Muscle layer of colon (tissue), 2 donors: ENCODE measurements at regions not wholly inside any gene's neighbourhood (a gene's known extent, or its start where the extent isn't known, plus 50 kb on each side); places are given as distances from the start of the nearest gene placed in this dataset.

ENCODE experiments used
- H3K27ac ChIP-seq: one replicate; pipeline ENCODE4 v1.7.0; 2013; ENCODE audit warnings: low read depth, mild to moderate bottlenecking, low read length, moderate library complexity
- H3K27me3 ChIP-seq, 2 donors: one replicate each; pipeline ENCODE4 v1.7.0; 2013; ENCODE audit warnings: low read length in 2 of 2, mild to moderate bottlenecking in 2 of 2; ENCODE audit not compliant: insufficient read depth in 2 of 2, control insufficient read depth in 1 of 2
- H3K36me3 ChIP-seq: one replicate; pipeline ENCODE4 v1.7.0; 2013; ENCODE audit warnings: mild to moderate bottlenecking, low read length; ENCODE audit not compliant: insufficient read depth
- H3K4me1 ChIP-seq: one replicate; pipeline ENCODE4 v1.7.0; 2013; ENCODE audit warnings: mild to moderate bottlenecking, low read length; ENCODE audit not compliant: insufficient read depth
- H3K4me3 ChIP-seq, 2 donors: one replicate each; pipeline ENCODE4 v1.7.0; 2013; ENCODE audit warnings: low read length in 2 of 2, low read depth in 1 of 2, mild to moderate bottlenecking in 1 of 2, moderate library complexity in 1 of 2
- H3K9ac ChIP-seq: one replicate; pipeline ENCODE4 v1.7.0; 2013; ENCODE audit warnings: low read length
- H3K9me3 ChIP-seq: one replicate; pipeline ENCODE4 v1.7.0; 2013; ENCODE audit warnings: mild to moderate bottlenecking, low read length
- donor health status: abdominal sarcoma.
- donor health status: Adenocarcinoma of cecum.

- Histone ChIP-seq H3K36me3 (no peaks in the 10 kb centered on the region), H3K27ac (no peak overlapping the region), H3K9ac (no peak overlapping the region), H3K4me1 (peaks cover 56% of the 10 kb centered on the region), H3K4me3 (no peak overlapping the region), H3K9me3 (no peaks in the 10 kb centered on the region), H3K27me3 (no peaks in the 10 kb centered on the region)
Observed at GRCh38 chr3:113142476-113142875, 68.9 kb upstream of the BOC start.

GRCh38 chr3:113143353-113143752 is 68.0 kb upstream of the BOC start:
- Histone ChIP-seq H3K27ac (no peak overlapping the region), H3K9me3 (no peaks in the 10 kb centered on the region), H3K4me1 (peaks cover 65% of the 10 kb centered on the region), H3K9ac (no peak overlapping the region), H3K4me3 (no peak overlapping the region), H3K36me3 (no peaks in the 10 kb centered on the region), H3K27me3 (no peaks in the 10 kb centered on the region)

- peak overlapping the region; percentile 91 for H3K27ac ChIP-seq
- H3K4me3 ChIP-seq = peak overlapping the region in 1 of 2 donors; percentile 7
- H3K36me3 ChIP-seq = no peaks in the 10 kb centered on the region
- H3K4me1 ChIP-seq = peaks cover 82% of the 10 kb centered on the region
- H3K27me3 ChIP-seq = no peaks in the 10 kb centered on the region
- H3K9ac ChIP-seq = no peak overlapping the region
- no peaks in the 10 kb centered on the region for H3K9me3 ChIP-seq
Observed at GRCh38 chr3:113147681-113148261, 63.6 kb upstream of the BOC start.

GRCh38 chr3:113148284-113148683 is 63.1 kb upstream of the BOC start:
- Histone ChIP-seq H3K27ac (peak overlapping the region; percentile 91), H3K9ac (no peak overlapping the region), H3K36me3 (no peaks in the 10 kb centered on the region), H3K9me3 (no peaks in the 10 kb centered on the region), H3K27me3 (no peaks in the 10 kb centered on the region), H3K4me1 (peaks cover 82% of the 10 kb centered on the region), H3K4me3 (peak overlapping the region in 1 of 2 donors; percentile 17)

GRCh38 chr3:113150250-113150649 is 61.1 kb upstream of the BOC start:
- no peak overlapping the region for H3K9ac ChIP-seq
- no peaks in the 10 kb centered on the region for H3K36me3 ChIP-seq
- no peaks in the 10 kb centered on the region for H3K9me3 ChIP-seq
- no peaks in the 10 kb centered on the region for H3K27me3 ChIP-seq
- H3K4me3 ChIP-seq = no peak overlapping the region
- H3K4me1 ChIP-seq = peaks cover 85% of the 10 kb centered on the region
- H3K27ac ChIP-seq = peak overlapping the region; percentile 59

- Histone ChIP-seq H3K9me3 (no peaks in the 10 kb centered on the region), H3K4me3 (no peak overlapping the region), H3K36me3 (no peaks in the 10 kb centered on the region), H3K27me3 (no peaks in the 10 kb centered on the region), H3K4me1 (peaks cover 77% of the 10 kb centered on the region), H3K9ac (no peak overlapping the region), H3K27ac (peak overlapping the region; percentile 59)
Observed at GRCh38 chr3:113151461-113152031, 59.8 kb upstream of the BOC start.

GRCh38 chr3:113152849-113153248 is 58.5 kb upstream of the BOC start:
- Histone ChIP-seq H3K4me1 (peaks cover 75% of the 10 kb centered on the region), H3K36me3 (no peaks in the 10 kb centered on the region), H3K9ac (no peak overlapping the region), H3K27ac (no peak overlapping the region), H3K27me3 (no peaks in the 10 kb centered on the region), H3K9me3 (no peaks in the 10 kb centered on the region), H3K4me3 (no peak overlapping the region)

GRCh38 chr3:113153499-113154107 is 57.8 kb upstream of the BOC start:
- Histone ChIP-seq H3K9ac (no peak overlapping the region), H3K4me3 (no peak overlapping the region), H3K9me3 (no peaks in the 10 kb centered on the region), H3K27me3 (no peaks in the 10 kb centered on the region), H3K4me1 (peaks cover 74% of the 10 kb centered on the region), H3K27ac (no peak overlapping the region), H3K36me3 (no peaks in the 10 kb centered on the region)

- H3K4me1 ChIP-seq = peaks cover 41% of the 10 kb centered on the region
- H3K4me3 ChIP-seq = no peak overlapping the region
- H3K36me3 ChIP-seq = no peaks in the 10 kb centered on the region
- H3K9ac ChIP-seq = no peak overlapping the region
- H3K9me3 ChIP-seq = no peaks in the 10 kb centered on the region
- peak overlapping the region; percentile 54 for H3K27ac ChIP-seq
- no peaks in the 10 kb centered on the region for H3K27me3 ChIP-seq
Observed at GRCh38 chr3:113156816-113157333, 54.5 kb upstream of the BOC start.

- H3K9me3 ChIP-seq = no peaks in the 10 kb centered on the region
- no peaks in the 10 kb centered on the region for H3K36me3 ChIP-seq
- peak overlapping the region; percentile 54 for H3K27ac ChIP-seq
- no peak overlapping the region for H3K9ac ChIP-seq
- H3K4me1 ChIP-seq = peaks cover 35% of the 10 kb centered on the region
- H3K4me3 ChIP-seq = no peak overlapping the region
- H3K27me3 ChIP-seq = no peaks in the 10 kb centered on the region
Observed at GRCh38 chr3:113157408-113158030, 53.8 kb upstream of the BOC start.

GRCh38 chr3:113158171-113158570 is 53.2 kb upstream of the BOC start:
- H3K27me3 ChIP-seq = no peaks in the 10 kb centered on the region
- H3K9me3 ChIP-seq = no peaks in the 10 kb centered on the region
- H3K36me3 ChIP-seq = no peaks in the 10 kb centered on the region
- no peak overlapping the region for H3K9ac ChIP-seq
- H3K4me1 ChIP-seq = peaks cover 29% of the 10 kb centered on the region
- peak overlapping the region; percentile 46 for H3K27ac ChIP-seq
- no peak overlapping the region for H3K4me3 ChIP-seq
